Keratinocyte (primary cell): ENCODE measurements at regions not wholly inside any gene's neighbourhood (a gene's known extent, or its start where the extent isn't known, plus 50 kb on each side); places are given as distances from the start of the nearest gene placed in this dataset.
"Not testable (repeated sequence)": the region's sequence is repeated elsewhere in the genome, so short reads cannot be mapped to it uniquely, and the experiment has no call there.

ENCODE experiments used
- DNase-seq: peaks from one replicate; pipeline ENCODE4 v3.0.0-alpha.2; 2011; ENCODE audit warnings: low read depth, missing footprints, low spot score
- FAIRE-seq: peaks from 2 replicates; lab custom pipeline; 2011; peaks lifted over from hg19 to GRCh38; lab: Jason Lieb, UNC
- H2AFZ ChIP-seq: 2 replicates; pipeline ENCODE4 v1.6.0; 2012; ENCODE audit warnings: low read length, control low read depth, inconsistent platforms; ENCODE audit not compliant: control insufficient read depth
- H3K27ac ChIP-seq: 2 replicates; pipeline ENCODE4 v1.5.1; 2011; ENCODE audit warnings: low read length; ENCODE audit not compliant: control insufficient read depth, insufficient read depth
- H3K27me3 ChIP-seq: 3 replicates; pipeline ENCODE4 v1.6.0; 2011; ENCODE audit warnings: low read length; ENCODE audit not compliant: control insufficient read depth, insufficient read depth; ENCODE audit errors: extremely low read depth
- H3K36me3 ChIP-seq, 2 experiments: 2 replicates in 1 of 2; 3 replicates in 1 of 2; pipeline ENCODE4 v1.5.1; 2011; ENCODE audit warnings: low read length in 2 of 2, mild to moderate bottlenecking in 1 of 2; ENCODE audit not compliant: control insufficient read depth in 2 of 2, insufficient read depth in 2 of 2; ENCODE audit errors: extremely low read depth in 1 of 2
- H3K4me1 ChIP-seq: 3 replicates; pipeline ENCODE4 v1.5.1; 2011; ENCODE audit warnings: low read length; ENCODE audit not compliant: control insufficient read depth, insufficient read depth; ENCODE audit errors: extremely low read depth
- H3K4me2 ChIP-seq: 3 replicates; pipeline ENCODE4 v1.6.0; 2011; ENCODE audit warnings: low read depth, low read length; ENCODE audit not compliant: control insufficient read depth, insufficient read depth; ENCODE audit errors: extremely low read depth
- H3K4me3 ChIP-seq, 3 experiments: fragments of 200-600 bp in 1 of 3; sonication (generic) in 1 of 3; 2 replicates in 2 of 3; 3 replicates in 1 of 3; pipeline ENCODE4 v1.5.1; 2011 to 2016; ENCODE audit warnings: low read length in 3 of 3, mild to moderate bottlenecking in 3 of 3, control low read depth in 2 of 3, inconsistent platforms in 1 of 3, low read depth in 1 of 3, mixed read lengths in 1 of 3, mixed run types in 1 of 3, moderate library complexity in 1 of 3; ENCODE audit not compliant: control insufficient read depth in 2 of 3, insufficient read depth in 2 of 3; ENCODE audit errors: extremely low read depth in 1 of 3
- H3K79me2 ChIP-seq: 2 replicates; pipeline ENCODE4 v1.6.0; 2012; ENCODE audit warnings: low read length; ENCODE audit not compliant: control insufficient read depth, insufficient read depth
- H3K9ac ChIP-seq: 3 replicates; pipeline ENCODE4 v1.6.0; 2011; ENCODE audit warnings: low read length; ENCODE audit not compliant: control insufficient read depth, insufficient read depth; ENCODE audit errors: extremely low read depth
- H3K9me1 ChIP-seq: 3 replicates; pipeline ENCODE4 v1.6.0; 2011; ENCODE audit warnings: low read length; ENCODE audit not compliant: control insufficient read depth, insufficient read depth; ENCODE audit errors: extremely low read depth
- H3K9me3 ChIP-seq: 2 replicates; pipeline ENCODE4 v1.5.1; 2012; ENCODE audit warnings: low read depth, low read length; ENCODE audit not compliant: control insufficient read depth
- H4K20me1 ChIP-seq: 3 replicates; pipeline ENCODE4 v1.6.0; 2011; ENCODE audit warnings: low read length; ENCODE audit not compliant: control insufficient read depth, insufficient read depth; ENCODE audit errors: extremely low read depth
- CTCF ChIP-seq, 3 experiments: IDR thresholded peaks in 1 of 3; conservative IDR thresholded peaks in 1 of 3; optimal IDR thresholded peaks in 1 of 3; 2 replicates in 2 of 3; 3 replicates in 1 of 3; pipeline versions ENCODE3 to v1.5.1; 2011; ENCODE audit warnings: low read length in 3 of 3, mild to moderate bottlenecking in 3 of 3, moderate library complexity in 2 of 3, control low read depth in 1 of 3, inconsistent platforms in 1 of 3; ENCODE audit not compliant: insufficient read depth in 2 of 3; ENCODE audit errors: extremely low read depth in 1 of 3
- EZH2 ChIP-seq: IDR thresholded peaks from one replicate; pipeline ENCODE4 v1.6.1; 2012; ENCODE audit warnings: inconsistent platforms, mild to moderate bottlenecking, low read length, moderate library complexity
- dilution Hi-C: fragments of 300-500 bp; cut with MboI; formaldehyde crosslinking; loops from one replicate; pipeline ENCODE4 v1.7.0; 2020; ENCODE audit warnings: low sequenced_read_pairs; ENCODE audit not compliant: extremely low pct_ligation_motif_present

- FAIRE-seq, H3K4me3 ChIP-seq, H3K27me3 ChIP-seq, H3K4me2 ChIP-seq, H3K79me2 ChIP-seq, H4K20me1 ChIP-seq, H3K9ac ChIP-seq, dilution Hi-C loops, DNase-seq, H3K9me1 ChIP-seq, H3K9me3 ChIP-seq, H2AFZ ChIP-seq, H3K27ac ChIP-seq, H3K4me1 ChIP-seq, H3K36me3 ChIP-seq: not testable (repeated sequence)
These were observed 52.3 kb upstream of the MAN1A2 start for GRCh38 chr1:117314951-117315350.

- DNase-seq (no peak), FAIRE-seq (no peak)
- H3K9me1 ChIP-seq = no peaks in the 10 kb centered on the region
- no peaks in the 10 kb centered on the region for H3K9me3 ChIP-seq
- dilution Hi-C loops = no loop called here
- no peaks in the 10 kb centered on the region for H3K79me2 ChIP-seq
- no peak overlapping the region for H3K9ac ChIP-seq
- H2AFZ ChIP-seq = no peak overlapping the region
- no peaks in the 10 kb centered on the region for H4K20me1 ChIP-seq
- no peaks in the 10 kb centered on the region for H3K36me3 ChIP-seq
- no peak overlapping the region for H3K4me2 ChIP-seq
- H3K4me1 ChIP-seq = no peaks in the 10 kb centered on the region
- TF ChIP-seq CTCF (optimal IDR thresholded peaks at IDR 0.05 in 1 of 3, IDR thresholded peaks at IDR 0.05 in 1 of 3, conservative IDR thresholded peaks at IDR 0.05 in 1 of 3; ENCODE audit: extremely low read depth in 1 of 3, insufficient read depth in 2 of 3, low read length in 3 of 3) (no peak), EZH2 (no peak)
- H3K27me3 ChIP-seq = no peaks in the 10 kb centered on the region
- H3K4me3 ChIP-seq = no peak overlapping the region
- no peak overlapping the region for H3K27ac ChIP-seq
These were observed 53.7 kb upstream of the MAN1A2 start for GRCh38 chr1:117313555-117313954.

- dilution Hi-C loops = no loop called here
- H3K9ac ChIP-seq = no peak overlapping the region
- DNase-seq = no peak
- H3K9me3 ChIP-seq = no peaks in the 10 kb centered on the region
- no peaks in the 10 kb centered on the region for H3K9me1 ChIP-seq
- no peaks in the 10 kb centered on the region for H4K20me1 ChIP-seq
- H3K4me3 ChIP-seq = no peak overlapping the region
- H3K36me3 ChIP-seq = no peaks in the 10 kb centered on the region
- TF ChIP-seq CTCF (optimal IDR thresholded peaks at IDR 0.05 in 1 of 3, IDR thresholded peaks at IDR 0.05 in 1 of 3, conservative IDR thresholded peaks at IDR 0.05 in 1 of 3; ENCODE audit: extremely low read depth in 1 of 3, insufficient read depth in 2 of 3, low read length in 3 of 3) (peak; percentile 14 to 70 (median 41)), EZH2 (no peak)
- H3K4me2 ChIP-seq = no peak overlapping the region
- H3K4me1 ChIP-seq = no peaks in the 10 kb centered on the region
- no peak for FAIRE-seq
- H3K27me3 ChIP-seq = no peaks in the 10 kb centered on the region
- H2AFZ ChIP-seq = no peak overlapping the region
- no peaks in the 10 kb centered on the region for H3K79me2 ChIP-seq
- H3K27ac ChIP-seq = no peak overlapping the region
These were observed 54.7 kb upstream of the MAN1A2 start for GRCh38 chr1:117312453-117313138.
